Right lobe of liver (tissue), 6 donors: ENCODE measurements at regions not wholly inside any gene's neighbourhood (a gene's known extent, or its start where the extent isn't known, plus 50 kb on each side); places are given as distances from the start of the nearest gene placed in this dataset.

ENCODE experiments used
- ATAC-seq, 4 donors: fragments of 200-7000 bp; cut with Tn5 transposase; one replicate each; pipeline ENCODE4 v1.9.1; 2020; ENCODE audit warnings: mild to moderate bottlenecking in 4 of 4, moderate library complexity in 4 of 4
- DNase-seq, 3 donors: peaks; one replicate each; pipeline ENCODE4 v3.0.0-alpha.2; 2020
- H3K27ac ChIP-seq, 3 donors: fragments of 200-600 bp; one replicate each; pipeline ENCODE4 v1.8.0; 2022
- H3K27me3 ChIP-seq, 2 donors: fragments of 200-600 bp; one replicate each; pipeline ENCODE4 v1.8.0; 2022
- H3K36me3 ChIP-seq, 4 donors: fragments of 200-600 bp; sonication (generic) in 1 of 4; one replicate each; pipeline versions ENCODE4 v1.5.1 to v1.8.0; 2017 to 2022; ENCODE audit warnings: control low read depth in 1 of 4
- H3K4me1 ChIP-seq, 4 donors: fragments of 200-600 bp; sonication (generic) in 1 of 4; one replicate each; pipeline versions ENCODE4 v1.5.1 to v1.8.0; 2017 to 2022; ENCODE audit warnings: control low read depth in 1 of 4
- H3K4me3 ChIP-seq, 3 donors: fragments of 200-600 bp; one replicate each; pipeline ENCODE4 v1.8.0; 2022
- H3K9me3 ChIP-seq, 4 donors: fragments of 200-600 bp; sonication (generic) in 1 of 4; one replicate each; pipeline versions ENCODE4 v1.5.1 to v1.8.0; 2017 to 2022; ENCODE audit warnings: control low read depth in 1 of 4
- CTCF ChIP-seq, 4 donors: fragments of 200-600 bp in 3 of 4; fragments of 450-650 bp in 1 of 4; IDR thresholded peaks; one replicate each; pipeline versions ENCODE4 v1.5.1 to v1.8.0; 2016 to 2022; ENCODE audit warnings: antibody characterized with exemption in 4 of 4, mild to moderate bottlenecking in 2 of 4
- POLR2A ChIP-seq: fragments of 450-650 bp; IDR thresholded peaks from one replicate; pipeline ENCODE4 v1.6.1; 2017; ENCODE audit warnings: antibody characterized with exemption, mild to moderate bottlenecking
- WGBS: methylation state at CpG from one replicate; pipeline ENCODE4 v1.1.6; 2018; ENCODE audit warnings: low coverage, low lambda C conversion rate; ENCODE audit not compliant: insufficient coverage; ENCODE audit errors: missing lambda C conversion rate; 5-methylcytosine and 5-hydroxymethylcytosine counted together
- intact Hi-C, 2 donors: fragments of 100-400 bp; cut with DNase I; formaldehyde crosslinking; loops; one replicate each; pipeline versions ENCODE4 v1.11.2 to v1.14.1; 2022
- donor health status: DM: no; HTN: yes; CAD: no.
- donor health status: DM: no; HTN: no; CAD: no.
- donor health status: DM: no; HTN: no; CAD: no.
- donor health status: DM: no; HTN: yes; CAD: no.
- donor health status: DM: no; HTN: yes; CAD: no.

DNA sequence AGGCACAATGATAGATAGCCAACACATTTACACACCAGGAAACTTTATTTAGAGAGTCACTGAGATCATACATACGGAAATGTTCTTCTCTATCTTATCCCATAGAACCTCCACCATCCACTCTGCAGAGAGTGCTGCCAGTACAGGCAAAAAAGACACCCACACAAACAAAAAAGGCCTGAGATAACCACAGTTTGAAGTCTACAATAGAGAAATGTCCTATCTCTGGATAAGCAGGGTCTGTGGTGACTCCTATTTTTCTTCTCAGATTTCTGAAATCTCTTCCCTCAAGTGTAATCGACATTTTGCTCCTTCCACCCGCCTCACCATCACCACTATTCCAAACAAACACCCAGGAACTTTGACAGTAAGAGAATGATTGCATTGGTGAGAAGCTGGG is 413.9 kb upstream of the NR2F2 start:
- H3K9me3 ChIP-seq: no peaks in the 10 kb centered on the region
- no peak overlapping the region for H3K27ac ChIP-seq
- no peak for ATAC-seq
- DNase-seq: no peak
- 48% methylated on average over 3 of the region's 3 CpGs for WGBS
- H3K36me3 ChIP-seq: no peaks in the 10 kb centered on the region
- intact Hi-C loops: no loop called here
- TF ChIP-seq CTCF (IDR thresholded peaks at IDR 0.05): no peak
- no peak for TF ChIP-seq POLR2A
- no peaks in the 10 kb centered on the region for H3K27me3 ChIP-seq
- H3K4me1 ChIP-seq: no peaks in the 10 kb centered on the region
- no peak overlapping the region for H3K4me3 ChIP-seq

DNA sequence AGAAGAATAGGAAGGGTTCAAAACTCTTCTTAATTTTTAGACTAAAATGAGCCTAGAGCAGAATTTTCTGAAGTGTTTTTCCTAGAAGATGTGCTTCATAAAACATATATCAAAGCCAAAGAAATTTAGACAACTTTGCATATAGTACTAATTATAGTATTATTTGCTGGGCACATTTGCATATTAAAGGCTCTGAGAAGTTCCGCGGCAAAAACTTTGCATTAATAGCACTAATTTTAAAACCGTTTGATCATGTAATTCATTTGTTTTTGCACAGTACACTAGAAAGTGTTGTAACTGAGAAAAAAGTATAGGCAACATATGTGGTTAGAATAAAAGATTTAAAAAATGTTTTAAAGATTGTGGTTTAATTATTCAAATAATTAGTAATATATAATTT is 412.0 kb upstream of the NR2F2 start:
- no peak for TF ChIP-seq POLR2A
- Histone ChIP-seq H3K4me3 (no peak overlapping the region), H3K36me3 (no peaks in the 10 kb centered on the region), H3K9me3 (no peaks in the 10 kb centered on the region), H3K27ac (no peak overlapping the region), H3K4me1 (no peaks in the 10 kb centered on the region), H3K27me3 (no peaks in the 10 kb centered on the region)
- 83% methylated on average over 3 of the region's 3 CpGs for WGBS
- DNase-seq (no peak), ATAC-seq (no peak)
- intact Hi-C loops: no loop called here

GRCh38 chr15:95919460-95919859 is 411.0 kb upstream of the NR2F2 start:
- TF ChIP-seq POLR2A (no peak), CTCF (IDR thresholded peaks at IDR 0.05) (no peak)
- DNase-seq: no peak
- Histone ChIP-seq H3K27ac (no peak overlapping the region), H3K4me1 (no peaks in the 10 kb centered on the region), H3K9me3 (no peaks in the 10 kb centered on the region), H3K27me3 (no peaks in the 10 kb centered on the region), H3K4me3 (no peak overlapping the region), H3K36me3 (no peaks in the 10 kb centered on the region)
- intact Hi-C loops: no loop called here
- ATAC-seq: no peak
- WGBS: 56% methylated on average over 1 of the region's 1 CpG

DNA sequence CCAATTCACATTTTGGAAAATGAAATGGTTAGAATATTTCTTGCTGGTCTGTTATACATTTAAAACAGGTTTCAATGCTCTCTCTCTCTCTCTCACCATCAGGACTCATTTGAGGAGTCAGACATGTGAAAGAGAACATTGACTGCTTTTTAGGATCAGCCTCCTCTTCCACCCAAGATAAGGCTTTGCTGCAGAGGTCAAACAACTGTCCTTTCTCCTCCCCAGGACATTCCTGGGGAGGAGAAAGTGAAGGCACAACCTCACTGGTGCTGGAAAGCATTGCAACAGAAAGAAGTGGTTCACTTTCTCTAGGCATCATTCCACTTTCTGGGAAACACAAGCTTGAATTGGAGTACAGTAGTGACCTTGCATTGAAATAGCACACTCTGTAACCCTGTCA is 409.1 kb upstream of the NR2F2 start:
- no peaks in the 10 kb centered on the region for H3K9me3 ChIP-seq
- H3K36me3 ChIP-seq: no peaks in the 10 kb centered on the region
- no peaks in the 10 kb centered on the region for H3K4me1 ChIP-seq
- intact Hi-C loops: no loop called here
- ATAC-seq (no peak), DNase-seq (no peak)
- H3K4me3 ChIP-seq: no peak overlapping the region
- H3K27me3 ChIP-seq: no peaks in the 10 kb centered on the region
- no peak overlapping the region for H3K27ac ChIP-seq
- TF ChIP-seq CTCF (IDR thresholded peaks at IDR 0.05): no peak

- no peak overlapping the region for H3K4me3 ChIP-seq
- H3K27me3 ChIP-seq: no peaks in the 10 kb centered on the region
- no peak overlapping the region for H3K27ac ChIP-seq
- ATAC-seq (peak; percentile 58 to 85 (median 76)), DNase-seq (peak in 1 of 3 donors; percentile 46)
- no peaks in the 10 kb centered on the region for H3K36me3 ChIP-seq
- intact Hi-C loops: no loop called here
- no peaks in the 10 kb centered on the region for H3K9me3 ChIP-seq
- TF ChIP-seq POLR2A (no peak), CTCF (IDR thresholded peaks at IDR 0.05) (peak; percentile 8 to 34 (median 25))
- no peaks in the 10 kb centered on the region for H3K4me1 ChIP-seq
- WGBS: 58% methylated on average over 7 of the region's 7 CpGs
Observed at GRCh38 chr15:95922431-95922830, 408.1 kb upstream of the NR2F2 start.
